Liver (tissue), 3 donors: ENCODE measurements at regions not wholly inside any gene's neighbourhood (a gene's known extent, or its start where the extent isn't known, plus 50 kb on each side); places are given as distances from the start of the nearest gene placed in this dataset.
"Not testable (repeated sequence)": the region's sequence is repeated elsewhere in the genome, so short reads cannot be mapped to it uniquely, and the experiment has no call there.

Experiments used
- ATF3 ChIP-seq: IDR thresholded peaks from 2 replicates; pipeline ENCODE4 v1.6.1; 2016; ENCODE audit warnings: antibody characterized with exemption
- CTCF ChIP-seq: fragments of 150-350 bp; IDR thresholded peaks from 2 replicates; pipeline ENCODE4 v1.5.1; 2017; ENCODE audit warnings: improper control_type of control experiment, low read depth, low read length; ENCODE audit not compliant: missing input control
- EGR1 ChIP-seq, 2 donors: IDR thresholded peaks; 2 replicates each; pipeline ENCODE4 v1.6.1; 2016 to 2018; ENCODE audit warnings: antibody characterized with exemption in 2 of 2, low read depth in 2 of 2
- donor health status: healthy.
- donor health status: healthy.

GRCh38 chr6:60919652-60920051, 1366.4 kb downstream of the KHDRBS2 start:
- TF ChIP-seq ATF3; EGR1 (IDR thresholded peaks at IDR 0.05; ENCODE audit: low read depth in 2 of 2); CTCF: not testable (repeated sequence)
